GM19328 (cell line): ENCODE measurements at regions not wholly inside any gene's neighbourhood (a gene's known extent, or its start where the extent isn't known, plus 50 kb on each side); places are given as distances from the start of the nearest gene placed in this dataset.
A peak's percentile ranks its signal among the peaks of the same experiment; 100 is the strongest.
"Not testable (repeated sequence)": the region's sequence is repeated elsewhere in the genome, so short reads cannot be mapped to it uniquely, and the experiment has no call there.

ENCODE experiments used
- ATAC-seq: cut with Tn5 transposase; IDR thresholded peaks from one replicate; pipeline ENCODE4 v1.9.1; 2021; ENCODE audit warnings: mild to moderate bottlenecking, moderate library complexity; ENCODE audit not compliant: unreplicated experiment

GRCh38 chr18:55907453-55908175 is 319.6 kb upstream of the TCF4 start:
- ATAC-seq, result no peak

- no peak for ATAC-seq
Observed at GRCh38 chr18:55906536-55906935, 318.5 kb upstream of the TCF4 start.

- ATAC-seq, result no peak
Observed at GRCh38 chr18:55903911-55904310, 315.9 kb upstream of the TCF4 start.

GRCh38 chr18:55900380-55900779 is 312.4 kb upstream of the TCF4 start:
- no peak for ATAC-seq

- no peak for ATAC-seq
Observed at GRCh38 chr18:55897091-55897689, 309.2 kb upstream of the TCF4 start.

- ATAC-seq, result no peak
Observed at GRCh38 chr18:55893948-55894347, 306.0 kb upstream of the TCF4 start.

- ATAC-seq, result not testable (repeated sequence)
Observed at GRCh38 chr18:55892862-55893813, 305.1 kb upstream of the TCF4 start.

- ATAC-seq, result no peak
Observed at GRCh38 chr18:55886886-55887285, 298.9 kb upstream of the TCF4 start.

GRCh38 chr18:55884498-55884897 is 296.5 kb upstream of the TCF4 start:
- ATAC-seq, result no peak

GRCh38 chr18:55880617-55881016 is 292.6 kb upstream of the TCF4 start:
- ATAC-seq, result no peak

GRCh38 chr18:55879331-55879730 is 291.3 kb upstream of the TCF4 start:
- no peak for ATAC-seq

- peak; percentile 63 for ATAC-seq
Observed at GRCh38 chr18:55878224-55878623, 290.2 kb upstream of the TCF4 start.

GRCh38 chr18:55877321-55877720 is 289.3 kb upstream of the TCF4 start:
- ATAC-seq, result no peak

- no peak for ATAC-seq
Observed at GRCh38 chr18:55876254-55876653, 288.3 kb upstream of the TCF4 start.

GRCh38 chr18:55875371-55875901 is 287.4 kb upstream of the TCF4 start:
- no peak for ATAC-seq

GRCh38 chr18:55869556-55870501 is 281.8 kb upstream of the TCF4 start:
- no peak for ATAC-seq

- no peak for ATAC-seq
Observed at GRCh38 chr18:55868909-55869308, 280.9 kb upstream of the TCF4 start.

GRCh38 chr18:55866886-55867285 is 278.9 kb upstream of the TCF4 start:
- no peak for ATAC-seq

- no peak for ATAC-seq
Observed at GRCh38 chr18:55866006-55866405, 278.0 kb upstream of the TCF4 start.

GRCh38 chr18:55864281-55864680 is 276.3 kb upstream of the TCF4 start:
- no peak for ATAC-seq
